H1 (cell line): ENCODE measurements at regions not wholly inside any gene's neighbourhood (a gene's known extent, or its start where the extent isn't known, plus 50 kb on each side); places are given as distances from the start of the nearest gene placed in this dataset.

Experiments used
- CTCF ChIA-PET: fragments of 300-600 bp; sonication (Branson Sonifier 250); formaldehyde crosslinking; loops from one replicate; lab custom pipeline; 2021; ENCODE audit not compliant: partially characterized antibody; lab: Charles Lee
- POLR2A ChIA-PET: fragments of 300-600 bp; sonication (Branson Sonifier 250); formaldehyde crosslinking; loops from one replicate; lab custom pipeline; 2021; ENCODE audit warnings: inconsistent platforms; ENCODE audit not compliant: partially characterized antibody; lab: Charles Lee
- DNase-seq, 2 experiments: peaks; one replicate each; pipeline versions ENCODE4 v3.0.0 to v3.0.0-alpha.2; 2010 to 2022; ENCODE audit warnings: low spot score in 2 of 2, low read depth in 1 of 2, mixed read lengths in 1 of 2
- FAIRE-seq: peaks from 2 replicates; lab custom pipeline; 2011; peaks lifted over from hg19 to GRCh38; lab: Jason Lieb, UNC
- H2AFZ ChIP-seq: 2 replicates; pipeline ENCODE4 v1.8.1; 2012; ENCODE audit warnings: low read length, inconsistent platforms
- H2AK5ac ChIP-seq: 2 replicates; pipeline ENCODE4 v1.6.1; 2013; ENCODE audit warnings: low read depth, low read length
- H2BK120ac ChIP-seq: replicated peaks from 2 replicates; pipeline ENCODE3; 2013; ENCODE audit warnings: low read depth, low read length, inconsistent platforms
- H2BK12ac ChIP-seq: 2 replicates; pipeline ENCODE4 v1.6.1; 2013; ENCODE audit warnings: low read depth, low read length
- H2BK15ac ChIP-seq: 2 replicates; pipeline ENCODE4 v1.6.1; 2013; ENCODE audit warnings: low read length
- H2BK20ac ChIP-seq: 2 replicates; pipeline ENCODE4 v1.6.1; 2013; ENCODE audit warnings: low read length
- H2BK5ac ChIP-seq: 2 replicates; pipeline ENCODE4 v1.6.1; 2013; ENCODE audit warnings: low read depth, low read length
- H3K14ac ChIP-seq: 2 replicates; pipeline ENCODE4 v1.6.1; 2013; ENCODE audit warnings: inconsistent platforms; ENCODE audit not compliant: insufficient read length
- H3K18ac ChIP-seq: 2 replicates; pipeline ENCODE4 v1.6.1; 2013; ENCODE audit warnings: low read length; ENCODE audit errors: extremely low read depth
- H3K23ac ChIP-seq: 2 replicates; pipeline ENCODE4 v1.6.1; 2013; ENCODE audit warnings: inconsistent platforms; ENCODE audit not compliant: insufficient read length
- H3K23me2 ChIP-seq: 2 replicates; pipeline ENCODE4 v1.6.1; 2013; ENCODE audit warnings: low read depth, low read length
- H3K27ac ChIP-seq: 2 replicates; pipeline ENCODE4 v1.6.1; 2011; ENCODE audit warnings: low read depth, low read length, inconsistent platforms
- H3K27me3 ChIP-seq, 4 experiments: replicated peaks in 1 of 4; 1 replicate in 1 of 4; 2 replicates in 3 of 4; pipeline versions ENCODE4 v1.6.1 to v1.8.1; 2011 to 2013; ENCODE audit warnings: low read length in 3 of 4, mild to moderate bottlenecking in 3 of 4, inconsistent platforms in 2 of 4, mixed read lengths in 2 of 4, moderate library complexity in 1 of 4; ENCODE audit not compliant: control insufficient read depth in 3 of 4, insufficient read depth in 3 of 4; ENCODE audit errors: extremely low read depth in 1 of 4
- H3K36me3 ChIP-seq, 4 experiments: 2 replicates each; pipeline versions ENCODE4 v1.6.1 to v1.8.1; 2011 to 2013; ENCODE audit warnings: mild to moderate bottlenecking in 4 of 4, low read length in 3 of 4, moderate library complexity in 2 of 4, control low read depth in 1 of 4, inconsistent platforms in 1 of 4; ENCODE audit not compliant: insufficient read depth in 4 of 4, control insufficient read depth in 2 of 4
- H3K4ac ChIP-seq: replicated peaks from 2 replicates; pipeline ENCODE3; 2013; ENCODE audit warnings: low read length, low read depth, mixed read lengths, inconsistent platforms; ENCODE audit not compliant: insufficient read length
- H3K4me1 ChIP-seq, 4 experiments: replicated peaks in 1 of 4; 1 replicate in 1 of 4; 2 replicates in 3 of 4; pipeline versions ENCODE4 v1.6.1 to v1.8.1; 2011 to 2013; ENCODE audit warnings: low read length in 3 of 4, inconsistent platforms in 2 of 4, mixed read lengths in 1 of 4; ENCODE audit not compliant: insufficient read depth in 4 of 4, control insufficient read depth in 3 of 4
- H3K4me2 ChIP-seq, 2 experiments: 2 replicates each; pipeline versions ENCODE4 v1.6.1 to v1.8.1; 2011 to 2013; ENCODE audit warnings: low read depth in 2 of 2, low read length in 2 of 2, control low read depth in 1 of 2, inconsistent platforms in 1 of 2, mild to moderate bottlenecking in 1 of 2; ENCODE audit not compliant: insufficient read depth in 1 of 2
- H3K4me3 ChIP-seq, 4 experiments: fragments of 200-600, 300-600 bp in 1 of 4; sonication (generic), shearing (Covaris generic), sonication (Bioruptor Twin) in 1 of 4; 2 replicates each; pipeline versions ENCODE4 v1.5.1 to v1.8.1; 2011 to 2016; ENCODE audit warnings: low read length in 4 of 4, low read depth in 3 of 4, control low read depth in 2 of 4, inconsistent platforms in 2 of 4, mild to moderate bottlenecking in 2 of 4, mixed read lengths in 1 of 4, moderate library complexity in 1 of 4; ENCODE audit not compliant: insufficient read depth in 2 of 4; ENCODE audit errors: extremely low read depth in 1 of 4
- H3K56ac ChIP-seq: replicated peaks from 2 replicates; pipeline ENCODE3; 2013; ENCODE audit warnings: low read depth, mild to moderate bottlenecking, mixed read lengths, low read length, inconsistent platforms; ENCODE audit not compliant: insufficient read length
- H3K79me1 ChIP-seq: 2 replicates; pipeline ENCODE4 v1.6.1; 2013; ENCODE audit warnings: low read depth, low read length, control low read depth
- H3K79me2 ChIP-seq, 2 experiments: 2 replicates each; pipeline versions ENCODE4 v1.6.1 to v1.8.1; 2012 to 2013; ENCODE audit warnings: low read length in 2 of 2, mild to moderate bottlenecking in 2 of 2, inconsistent platforms in 1 of 2; ENCODE audit not compliant: insufficient read depth in 2 of 2, control insufficient read depth in 1 of 2
- H3K9ac ChIP-seq, 4 experiments: replicated peaks in 1 of 4; 1 replicate in 1 of 4; 2 replicates in 3 of 4; pipeline versions ENCODE4 v1.6.1 to v1.8.1; 2011 to 2013; ENCODE audit warnings: low read depth in 3 of 4, low read length in 3 of 4, control low read depth in 2 of 4, mild to moderate bottlenecking in 2 of 4, moderate library complexity in 2 of 4, inconsistent platforms in 1 of 4; ENCODE audit errors: extremely low read depth in 1 of 4
- H3K9me3 ChIP-seq, 2 experiments: 2 replicates each; pipeline versions ENCODE4 v1.6.1 to v1.8.1; 2012 to 2013; ENCODE audit warnings: mild to moderate bottlenecking in 2 of 2, moderate library complexity in 2 of 2, control low read depth in 1 of 2, inconsistent platforms in 1 of 2, low read depth in 1 of 2, low read length in 1 of 2, mixed read lengths in 1 of 2; ENCODE audit not compliant: insufficient read depth in 2 of 2
- H4K20me1 ChIP-seq, 2 experiments: replicated peaks in 1 of 2; 2 replicates each; pipeline versions ENCODE3 to v1.8.1; 2011 to 2013; ENCODE audit warnings: inconsistent platforms in 2 of 2, low read length in 2 of 2, mild to moderate bottlenecking in 1 of 2; ENCODE audit not compliant: insufficient read depth in 2 of 2, control insufficient read depth in 1 of 2
- H4K5ac ChIP-seq: 2 replicates; pipeline ENCODE4 v1.6.1; 2013; ENCODE audit warnings: low read length, low read depth, mixed read lengths, inconsistent platforms; ENCODE audit not compliant: insufficient read length
- H4K8ac ChIP-seq: 2 replicates; pipeline ENCODE4 v1.8.0; 2013; ENCODE audit warnings: mild to moderate bottlenecking, moderate library complexity, low read length, inconsistent platforms; ENCODE audit not compliant: insufficient read depth; ENCODE audit errors: extremely low read depth
- H4K91ac ChIP-seq: replicated peaks from 2 replicates; pipeline ENCODE3; 2013; ENCODE audit warnings: low read length, mixed read lengths, inconsistent platforms; ENCODE audit not compliant: insufficient read length
- HDAC2 ChIP-seq, 2 experiments: fragments of 300-600 bp in 1 of 2; sonication (generic) in 1 of 2; IDR thresholded peaks; 2 replicates each; pipeline ENCODE4 v1.6.1; 2011 to 2012; ENCODE audit warnings: low read depth in 2 of 2, low read length in 2 of 2, mild to moderate bottlenecking in 2 of 2, moderate library complexity in 2 of 2, borderline replicate concordance in 1 of 2, inconsistent platforms in 1 of 2
- HDAC6 ChIP-seq: IDR thresholded peaks from one replicate; pipeline ENCODE4 v1.7.1; 2012; ENCODE audit warnings: low read depth, mild to moderate bottlenecking, inconsistent platforms, low read length, moderate library complexity
- JUN ChIP-seq: IDR thresholded peaks from 2 replicates; pipeline ENCODE4 v1.6.1; 2011; ENCODE audit warnings: low read depth, mild to moderate bottlenecking, improper control_type of control experiment, low read length
- NRF1 ChIP-seq: IDR thresholded peaks from 2 replicates; pipeline ENCODE4 v1.6.1; 2011; ENCODE audit warnings: mild to moderate bottlenecking, low read depth, low read length, improper control_type of control experiment
- PHF8 ChIP-seq: fragments of 200-600 bp; sonication (generic); conservative IDR thresholded peaks from 2 replicates; pipeline ENCODE4 v1.7.1; 2012; ENCODE audit warnings: low read depth, mild to moderate bottlenecking, inconsistent platforms, low read length, moderate library complexity
- RFX5 ChIP-seq: IDR thresholded peaks from 2 replicates; pipeline ENCODE4 v1.6.1; 2011; ENCODE audit warnings: low read depth, low read length, improper control_type of control experiment, borderline replicate concordance
- SIX5 ChIP-seq: IDR thresholded peaks from 2 replicates; pipeline ENCODE4 v1.6.1; 2011; ENCODE audit warnings: mild to moderate bottlenecking, low read depth, low read length
- SRF ChIP-seq: IDR thresholded peaks from 2 replicates; pipeline ENCODE4 v1.6.1; 2011; ENCODE audit warnings: mild to moderate bottlenecking, low read depth, low read length, moderate library complexity
- TAF1 ChIP-seq: IDR thresholded peaks from 2 replicates; pipeline ENCODE4 v1.6.1; 2011; ENCODE audit warnings: mild to moderate bottlenecking, low read depth, low read length
- WGBS, 2 experiments: shearing (Covaris generic) in 1 of 2; methylation state at CpG; one replicate each; pipeline versions ENCODE4 v1.1.6 to v1.1.7; 2013 to 2015; ENCODE audit warnings: low lambda C conversion rate in 2 of 2, mixed read lengths in 2 of 2, inconsistent platforms in 1 of 2, low coverage in 1 of 2, missing lambda C conversion rate in 1 of 2; ENCODE audit not compliant: insufficient replicate concordance in 2 of 2, insufficient coverage in 1 of 2, insufficient read length in 1 of 2; ENCODE audit errors: extremely low coverage in 1 of 2, missing lambda C conversion rate in 1 of 2; 5-methylcytosine and 5-hydroxymethylcytosine counted together
- TF ChIP-seq, protein P1 (sequence below): IDR thresholded peaks from 2 replicates; pipeline ENCODE4 v1.6.1; 2011; ENCODE audit warnings: low read length, improper control_type of control experiment

DNA sequence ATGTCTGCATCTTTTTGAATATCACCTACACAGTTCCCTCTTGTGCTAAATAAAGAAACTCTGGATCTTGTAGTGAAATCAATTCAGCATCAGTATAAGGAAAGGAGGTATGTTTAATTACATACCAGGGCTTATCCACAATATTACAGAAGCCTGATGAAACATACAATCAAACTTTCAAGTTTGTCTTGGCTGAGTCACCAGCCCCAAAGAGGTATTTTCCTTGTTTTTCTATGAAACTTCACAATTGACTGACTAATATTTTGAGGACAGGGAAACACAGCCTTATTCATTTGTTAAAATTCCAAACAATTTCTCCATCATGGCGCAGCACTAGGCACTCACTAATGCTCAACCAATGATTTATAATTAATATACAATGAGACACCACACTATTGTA is 952.4 kb downstream of the PCDH17 start:
- H4K8ac ChIP-seq: no peak overlapping the region
- H2AK5ac ChIP-seq: no peak overlapping the region
- H4K20me1 ChIP-seq: no peaks in the 10 kb centered on the region
- H2BK120ac ChIP-seq: no peak overlapping the region
- no peak overlapping the region for H3K23ac ChIP-seq
- no peak overlapping the region for H4K91ac ChIP-seq
- DNase-seq (no peak), FAIRE-seq (no peak)
- H3K18ac ChIP-seq: no peak overlapping the region
- no peak overlapping the region for H2BK12ac ChIP-seq
- H3K56ac ChIP-seq: no peak overlapping the region
- H3K9me3 ChIP-seq: no peaks in the 10 kb centered on the region
- ChIA-PET CTCF (interaction anchor here (1.1 kb wide), 1 partner anchor 19 kb away, joined by 3 read pairs; no protein-coding TSS in a partner anchor), POLR2A (no interaction called here)
- no peak overlapping the region for H2BK5ac ChIP-seq
- no peak overlapping the region for H2BK20ac ChIP-seq
- H3K4me3 ChIP-seq: no peak overlapping the region
- 90% methylated on average over 1 of the region's 1 CpG; no CpG with 5 or more reads in 1 of the 2 experiments for WGBS, 2 experiments
- H3K27ac ChIP-seq: no peak overlapping the region
- H3K36me3 ChIP-seq: no peaks in the 10 kb centered on the region
- H3K4ac ChIP-seq: no peak overlapping the region
- H4K5ac ChIP-seq: no peak overlapping the region
- H3K27me3 ChIP-seq: no peaks in the 10 kb centered on the region
- no peak overlapping the region for H2BK15ac ChIP-seq
- no peak overlapping the region for H3K14ac ChIP-seq
- no peaks in the 10 kb centered on the region; the same call in 1 of the 2 replicates for H3K23me2 ChIP-seq
- H3K79me2 ChIP-seq: no peaks in the 10 kb centered on the region
- H3K79me1 ChIP-seq: no peaks in the 10 kb centered on the region
- H3K4me1 ChIP-seq: no peaks in the 10 kb centered on the region
- H2AFZ ChIP-seq: no peak overlapping the region
- no peak overlapping the region for H3K9ac ChIP-seq
- no peak overlapping the region for H3K4me2 ChIP-seq
- TF ChIP-seq HDAC2 (IDR thresholded peaks at IDR 0.05; ENCODE audit: borderline replicate concordance in 1 of 2, low read depth in 2 of 2, low read length in 2 of 2): no peak
- no peak for TF ChIP-seq PHF8
- TF ChIP-seq HDAC6: no peak
- no peak for TF ChIP-seq SRF
- no peak for TF ChIP-seq JUN
- TF ChIP-seq RFX5: no peak
- no peak for TF ChIP-seq TAF1
- no peak for TF ChIP-seq NRF1
- TF ChIP-seq, protein P1, sequence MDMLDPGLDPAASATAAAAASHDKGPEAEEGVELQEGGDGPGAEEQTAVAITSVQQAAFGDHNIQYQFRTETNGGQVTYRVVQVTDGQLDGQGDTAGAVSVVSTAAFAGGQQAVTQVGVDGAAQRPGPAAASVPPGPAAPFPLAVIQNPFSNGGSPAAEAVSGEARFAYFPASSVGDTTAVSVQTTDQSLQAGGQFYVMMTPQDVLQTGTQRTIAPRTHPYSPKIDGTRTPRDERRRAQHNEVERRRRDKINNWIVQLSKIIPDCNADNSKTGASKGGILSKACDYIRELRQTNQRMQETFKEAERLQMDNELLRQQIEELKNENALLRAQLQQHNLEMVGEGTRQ: no peak
- TF ChIP-seq SIX5: no peak
